ENCODE measurements at regions not wholly inside any gene's neighbourhood (a gene's known extent, or its start where the extent isn't known, plus 50 kb on each side); places are given as distances from the start of the nearest gene placed in this dataset.

- H3K4me3 ChIP-seq (ENCODE audit: low read length): no peak overlapping the region
- Mint-ChIP-seq H3K27me3 (no peaks in the 10 kb centered on the region), H3K4me3 (no peak overlapping the region), H3K4me1 (ENCODE audit: low read depth) (no peaks in the 10 kb centered on the region), H3K27ac (no peak overlapping the region), H3K9me3 (peaks cover 11% of the 10 kb centered on the region), H3K36me3 (ENCODE audit: low read depth) (no peaks in the 10 kb centered on the region)
- ChIA-PET CTCF (no interaction called here), POLR2A (no interaction called here)
- H3K27me3 ChIP-seq (ENCODE audit: control insufficient read depth in 1 of 2, insufficient read depth in 2 of 2, low read length in 2 of 2): no peaks in the 10 kb centered on the region
- no peak overlapping the region for H3K27ac ChIP-seq (ENCODE audit: low read depth in 1 of 2, low read length in 2 of 2)
- ATAC-seq (ENCODE audit: poor library complexity) (no peak), DNase-seq (no peak)
- H3K4me1 ChIP-seq (ENCODE audit: insufficient read depth, low read length): no peaks in the 10 kb centered on the region
- H3K36me3 ChIP-seq (ENCODE audit: insufficient read depth, low read length): no peaks in the 10 kb centered on the region
- H3K9me3 ChIP-seq (ENCODE audit: control insufficient read depth in 1 of 2, insufficient read depth in 1 of 2, low read length in 2 of 2): no peaks in the 10 kb centered on the region
- intact Hi-C loops (cut with DNase I, micrococcal nuclease): no loop called here
- TF ChIP-seq CTCF (IDR thresholded peaks at IDR 0.05): no peak
Measured at GRCh38 chr4:30842689-30843088, 122.5 kb downstream of the PCDH7 start.

- Histone ChIP-seq H3K27ac (ENCODE audit: low read depth in 1 of 2, low read length in 2 of 2) (no peak overlapping the region), H3K9me3 (ENCODE audit: control insufficient read depth in 1 of 2, insufficient read depth in 1 of 2, low read length in 2 of 2) (no peaks in the 10 kb centered on the region), H3K36me3 (ENCODE audit: insufficient read depth, low read length) (no peaks in the 10 kb centered on the region), H3K27me3 (ENCODE audit: control insufficient read depth in 1 of 2, insufficient read depth in 2 of 2, low read length in 2 of 2) (no peaks in the 10 kb centered on the region), H3K4me3 (ENCODE audit: low read length) (no peak overlapping the region), H3K4me1 (ENCODE audit: insufficient read depth, low read length) (no peaks in the 10 kb centered on the region)
- Mint-ChIP-seq H3K36me3 (ENCODE audit: low read depth) (no peaks in the 10 kb centered on the region), H3K27me3 (no peaks in the 10 kb centered on the region), H3K27ac (no peak overlapping the region), H3K4me3 (no peak overlapping the region), H3K9me3 (peaks cover 12% of the 10 kb centered on the region), H3K4me1 (ENCODE audit: low read depth) (no peaks in the 10 kb centered on the region)
- ChIA-PET POLR2A (no interaction called here), CTCF (no interaction called here)
- DNase-seq (no peak), ATAC-seq (ENCODE audit: poor library complexity) (no peak)
- intact Hi-C loops (cut with DNase I, micrococcal nuclease): no loop called here
- TF ChIP-seq CTCF (IDR thresholded peaks at IDR 0.05): no peak
Measured at GRCh38 chr4:30844861-30845582, 124.9 kb downstream of the PCDH7 start.

GRCh38 chr4:30847167-30847566 is 127.0 kb downstream of the PCDH7 start:
- Histone ChIP-seq H3K27ac (ENCODE audit: low read depth in 1 of 2, low read length in 2 of 2) (no peak overlapping the region), H3K4me1 (ENCODE audit: insufficient read depth, low read length) (no peaks in the 10 kb centered on the region), H3K9me3 (ENCODE audit: control insufficient read depth in 1 of 2, insufficient read depth in 1 of 2, low read length in 2 of 2) (no peaks in the 10 kb centered on the region), H3K27me3 (ENCODE audit: control insufficient read depth in 1 of 2, insufficient read depth in 2 of 2, low read length in 2 of 2) (no peaks in the 10 kb centered on the region), H3K4me3 (ENCODE audit: low read length) (no peak overlapping the region), H3K36me3 (ENCODE audit: insufficient read depth, low read length) (no peaks in the 10 kb centered on the region)
- no peaks in the 10 kb centered on the region for H3K27me3 Mint-ChIP-seq
- no peak for TF ChIP-seq CTCF (IDR thresholded peaks at IDR 0.05)
- no peak overlapping the region for H3K27ac Mint-ChIP-seq
- no peak overlapping the region for H3K4me3 Mint-ChIP-seq
- H3K36me3 Mint-ChIP-seq (ENCODE audit: low read depth): no peaks in the 10 kb centered on the region
- ChIA-PET CTCF (no interaction called here), POLR2A (no interaction called here)
- ATAC-seq (ENCODE audit: poor library complexity) (no peak), DNase-seq (no peak)
- intact Hi-C loops (cut with DNase I, micrococcal nuclease): no loop called here
- H3K4me1 Mint-ChIP-seq (ENCODE audit: low read depth): no peaks in the 10 kb centered on the region
- peaks cover 12% of the 10 kb centered on the region for H3K9me3 Mint-ChIP-seq
